SK-N-SH (cell line): ENCODE measurements at regions not wholly inside any gene's neighbourhood (a gene's known extent, or its start where the extent isn't known, plus 50 kb on each side); places are given as distances from the start of the nearest gene placed in this dataset.

Source experiments
- MEF2A ChIP-seq: IDR thresholded peaks from 2 replicates; pipeline ENCODE4 v1.4.0; 2012; ENCODE audit warnings: low read depth, borderline replicate concordance
- POLR2AphosphoS5 ChIP-seq: IDR thresholded peaks from 2 replicates; pipeline ENCODE4 v1.6.1; 2012; ENCODE audit warnings: low read depth, low read length
- TEAD4 ChIP-seq: IDR thresholded peaks from 2 replicates; pipeline ENCODE4 v1.4.0; 2012; ENCODE audit warnings: mild to moderate bottlenecking, borderline replicate concordance; ENCODE audit not compliant: insufficient read depth
- TF ChIP-seq, protein P1 (sequence below): fragments of 200-600 bp; sonication (generic); IDR thresholded peaks from 2 replicates; pipeline ENCODE4 v1.6.1; 2017; ENCODE audit warnings: antibody characterized with exemption, mild to moderate bottlenecking, moderate library complexity

DNA sequence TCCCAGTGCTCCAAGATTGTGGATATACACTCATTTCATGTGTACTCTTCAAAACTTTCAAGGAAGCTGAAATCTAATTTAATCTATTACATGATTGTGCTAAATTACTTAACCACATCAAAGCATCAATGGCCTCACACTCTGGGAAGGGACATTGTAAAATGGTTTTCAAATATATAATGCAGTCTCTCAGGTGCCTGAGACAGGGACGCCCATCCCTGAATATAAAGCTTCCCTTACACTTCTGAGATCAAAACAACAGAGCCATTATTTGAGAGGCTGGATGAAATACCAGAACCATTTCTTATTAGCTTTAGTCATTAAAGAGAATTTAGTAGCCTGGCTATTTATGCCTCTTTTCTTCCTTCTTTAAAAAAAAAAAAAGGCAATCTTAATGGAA lies 259.2 kb upstream of the NFIA start:
- TF ChIP-seq, protein P1, sequence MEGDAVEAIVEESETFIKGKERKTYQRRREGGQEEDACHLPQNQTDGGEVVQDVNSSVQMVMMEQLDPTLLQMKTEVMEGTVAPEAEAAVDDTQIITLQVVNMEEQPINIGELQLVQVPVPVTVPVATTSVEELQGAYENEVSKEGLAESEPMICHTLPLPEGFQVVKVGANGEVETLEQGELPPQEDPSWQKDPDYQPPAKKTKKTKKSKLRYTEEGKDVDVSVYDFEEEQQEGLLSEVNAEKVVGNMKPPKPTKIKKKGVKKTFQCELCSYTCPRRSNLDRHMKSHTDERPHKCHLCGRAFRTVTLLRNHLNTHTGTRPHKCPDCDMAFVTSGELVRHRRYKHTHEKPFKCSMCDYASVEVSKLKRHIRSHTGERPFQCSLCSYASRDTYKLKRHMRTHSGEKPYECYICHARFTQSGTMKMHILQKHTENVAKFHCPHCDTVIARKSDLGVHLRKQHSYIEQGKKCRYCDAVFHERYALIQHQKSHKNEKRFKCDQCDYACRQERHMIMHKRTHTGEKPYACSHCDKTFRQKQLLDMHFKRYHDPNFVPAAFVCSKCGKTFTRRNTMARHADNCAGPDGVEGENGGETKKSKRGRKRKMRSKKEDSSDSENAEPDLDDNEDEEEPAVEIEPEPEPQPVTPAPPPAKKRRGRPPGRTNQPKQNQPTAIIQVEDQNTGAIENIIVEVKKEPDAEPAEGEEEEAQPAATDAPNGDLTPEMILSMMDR, result no peak
- TF ChIP-seq POLR2AphosphoS5, result no peak
- no peak for TF ChIP-seq TEAD4
- no peak for TF ChIP-seq MEF2A
